ENCODE measurements at regions not wholly inside any gene's neighbourhood (a gene's known extent, or its start where the extent isn't known, plus 50 kb on each side); places are given as distances from the start of the nearest gene placed in this dataset.
"Not testable (repeated sequence)": the region's sequence is repeated elsewhere in the genome, so short reads cannot be mapped to it uniquely, and the experiment has no call there.

- not testable (repeated sequence) for H3K9me3 ChIP-seq (ENCODE audit: control insufficient read depth in 3 of 3, low read length in 3 of 3); H3K4me3 ChIP-seq (ENCODE audit: low read length in 3 of 3); H3K9ac ChIP-seq (ENCODE audit: low read depth in 1 of 3, low read length in 3 of 3); H3K36me3 ChIP-seq (ENCODE audit: control insufficient read depth in 3 of 3, insufficient read depth in 3 of 3, low read length in 3 of 3); H3K4me1 ChIP-seq (ENCODE audit: control insufficient read depth in 3 of 3, insufficient read depth in 3 of 3, low read length in 3 of 3); H3K27ac ChIP-seq (ENCODE audit: low read depth, low read length)
- H3K27me3 ChIP-seq (ENCODE audit: control insufficient read depth in 3 of 3, insufficient read depth in 3 of 3, low read length in 3 of 3), result peaks cover 19 to 35% (median 32%) of the 10 kb centered on the region in 3 donors
Measured at GRCh38 chr10:131823601-131824099, 77.2 kb upstream of the PPP2R2D start.

- Histone ChIP-seq H3K9ac (ENCODE audit: low read depth in 1 of 3, low read length in 3 of 3) (no peak overlapping the region), H3K4me1 (ENCODE audit: control insufficient read depth in 3 of 3, insufficient read depth in 3 of 3, low read length in 3 of 3) (no peaks in the 10 kb centered on the region), H3K4me3 (ENCODE audit: low read length in 3 of 3) (no peak overlapping the region), H3K27ac (ENCODE audit: low read depth, low read length) (no peak overlapping the region), H3K27me3 (ENCODE audit: control insufficient read depth in 3 of 3, insufficient read depth in 3 of 3, low read length in 3 of 3) (peaks cover 10 to 33% (median 27%) of the 10 kb centered on the region in 3 donors), H3K9me3 (ENCODE audit: control insufficient read depth in 3 of 3, low read length in 3 of 3) (no peaks in the 10 kb centered on the region), H3K36me3 (ENCODE audit: control insufficient read depth in 3 of 3, insufficient read depth in 3 of 3, low read length in 3 of 3) (no peaks in the 10 kb centered on the region)
Measured at GRCh38 chr10:131824371-131825149, 76.2 kb upstream of the PPP2R2D start.

- no peak overlapping the region for H3K27ac ChIP-seq (ENCODE audit: low read depth, low read length)
- H3K27me3 ChIP-seq (ENCODE audit: control insufficient read depth in 3 of 3, insufficient read depth in 3 of 3, low read length in 3 of 3), result peaks cover 12 to 32% (median 24%) of the 10 kb centered on the region in 3 donors
- H3K4me3 ChIP-seq (ENCODE audit: low read length in 3 of 3), result no peak overlapping the region
- H3K9me3 ChIP-seq (ENCODE audit: control insufficient read depth in 3 of 3, low read length in 3 of 3), result no peaks in the 10 kb centered on the region
- no peaks in the 10 kb centered on the region for H3K36me3 ChIP-seq (ENCODE audit: control insufficient read depth in 3 of 3, insufficient read depth in 3 of 3, low read length in 3 of 3)
- H3K9ac ChIP-seq (ENCODE audit: low read depth in 1 of 3, low read length in 3 of 3), result no peak overlapping the region
- H3K4me1 ChIP-seq (ENCODE audit: control insufficient read depth in 3 of 3, insufficient read depth in 3 of 3, low read length in 3 of 3), result no peaks in the 10 kb centered on the region
Measured at GRCh38 chr10:131825150-131825848, 75.5 kb upstream of the PPP2R2D start.

- Histone ChIP-seq H3K27me3 (ENCODE audit: control insufficient read depth in 3 of 3, insufficient read depth in 3 of 3, low read length in 3 of 3) (peaks cover 16 to 35% (median 28%) of the 10 kb centered on the region in 3 donors), H3K9me3 (ENCODE audit: control insufficient read depth in 3 of 3, low read length in 3 of 3) (no peaks in the 10 kb centered on the region), H3K4me3 (ENCODE audit: low read length in 3 of 3) (no peak overlapping the region), H3K4me1 (ENCODE audit: control insufficient read depth in 3 of 3, insufficient read depth in 3 of 3, low read length in 3 of 3) (no peaks in the 10 kb centered on the region), H3K9ac (ENCODE audit: low read depth in 1 of 3, low read length in 3 of 3) (no peak overlapping the region), H3K36me3 (ENCODE audit: control insufficient read depth in 3 of 3, insufficient read depth in 3 of 3, low read length in 3 of 3) (no peaks in the 10 kb centered on the region), H3K27ac (ENCODE audit: low read depth, low read length) (no peak overlapping the region)
Measured at GRCh38 chr10:131825960-131826650, 74.7 kb upstream of the PPP2R2D start.

- no peaks in the 10 kb centered on the region for H3K9me3 ChIP-seq (ENCODE audit: control insufficient read depth in 3 of 3, low read length in 3 of 3)
- no peaks in the 10 kb centered on the region for H3K36me3 ChIP-seq (ENCODE audit: control insufficient read depth in 3 of 3, insufficient read depth in 3 of 3, low read length in 3 of 3)
- H3K4me3 ChIP-seq (ENCODE audit: low read length in 3 of 3), result no peak overlapping the region
- no peaks in the 10 kb centered on the region for H3K4me1 ChIP-seq (ENCODE audit: control insufficient read depth in 3 of 3, insufficient read depth in 3 of 3, low read length in 3 of 3)
- no peak overlapping the region for H3K9ac ChIP-seq (ENCODE audit: low read depth in 1 of 3, low read length in 3 of 3)
- peaks cover 13 to 38% (median 25%) of the 10 kb centered on the region in 3 donors for H3K27me3 ChIP-seq (ENCODE audit: control insufficient read depth in 3 of 3, insufficient read depth in 3 of 3, low read length in 3 of 3)
- H3K27ac ChIP-seq (ENCODE audit: low read depth, low read length), result no peak overlapping the region
Measured at GRCh38 chr10:131829156-131829930, 71.5 kb upstream of the PPP2R2D start.

- no peak overlapping the region for H3K9ac ChIP-seq (ENCODE audit: low read depth in 1 of 3, low read length in 3 of 3)
- peaks cover 8 to 30% (median 25%) of the 10 kb centered on the region in 3 donors for H3K27me3 ChIP-seq (ENCODE audit: control insufficient read depth in 3 of 3, insufficient read depth in 3 of 3, low read length in 3 of 3)
Measured at GRCh38 chr10:131830446-131831130, 70.2 kb upstream of the PPP2R2D start.

GRCh38 chr10:131831561-131831960, 69.2 kb upstream of the PPP2R2D start:
- Histone ChIP-seq H3K4me1 (ENCODE audit: control insufficient read depth in 3 of 3, insufficient read depth in 3 of 3, low read length in 3 of 3) (no peaks in the 10 kb centered on the region), H3K9ac (ENCODE audit: low read depth in 1 of 3, low read length in 3 of 3) (no peak overlapping the region), H3K27me3 (ENCODE audit: control insufficient read depth in 3 of 3, insufficient read depth in 3 of 3, low read length in 3 of 3) (peaks cover 8 to 26% (median 21%) of the 10 kb centered on the region in 3 donors), H3K4me3 (ENCODE audit: low read length in 3 of 3) (no peak overlapping the region), H3K36me3 (ENCODE audit: control insufficient read depth in 3 of 3, insufficient read depth in 3 of 3, low read length in 3 of 3) (no peaks in the 10 kb centered on the region), H3K9me3 (ENCODE audit: control insufficient read depth in 3 of 3, low read length in 3 of 3) (no peaks in the 10 kb centered on the region), H3K27ac (ENCODE audit: low read depth, low read length) (no peak overlapping the region)

More at GRCh38 chr10:131830446-131831130, 70.2 kb upstream of the PPP2R2D start:
- Histone ChIP-seq H3K4me3 (ENCODE audit: low read length in 3 of 3) (no peak overlapping the region), H3K36me3 (ENCODE audit: control insufficient read depth in 3 of 3, insufficient read depth in 3 of 3, low read length in 3 of 3) (no peaks in the 10 kb centered on the region), H3K4me1 (ENCODE audit: control insufficient read depth in 3 of 3, insufficient read depth in 3 of 3, low read length in 3 of 3) (no peaks in the 10 kb centered on the region), H3K9me3 (ENCODE audit: control insufficient read depth in 3 of 3, low read length in 3 of 3) (no peaks in the 10 kb centered on the region), H3K27ac (ENCODE audit: low read depth, low read length) (no peak overlapping the region)

GRCh38 chr10:131832056-131832685, 68.6 kb upstream of the PPP2R2D start:
- no peak overlapping the region for H3K9ac ChIP-seq (ENCODE audit: low read depth in 1 of 3, low read length in 3 of 3)
- H3K9me3 ChIP-seq (ENCODE audit: control insufficient read depth in 3 of 3, low read length in 3 of 3), result no peaks in the 10 kb centered on the region
- no peak overlapping the region for H3K27ac ChIP-seq (ENCODE audit: low read depth, low read length)
- H3K4me3 ChIP-seq (ENCODE audit: low read length in 3 of 3), result no peak overlapping the region
- no peaks in the 10 kb centered on the region for H3K4me1 ChIP-seq (ENCODE audit: control insufficient read depth in 3 of 3, insufficient read depth in 3 of 3, low read length in 3 of 3)
- H3K36me3 ChIP-seq (ENCODE audit: control insufficient read depth in 3 of 3, insufficient read depth in 3 of 3, low read length in 3 of 3), result no peaks in the 10 kb centered on the region
- H3K27me3 ChIP-seq (ENCODE audit: control insufficient read depth in 3 of 3, insufficient read depth in 3 of 3, low read length in 3 of 3), result peaks cover 8 to 25% (median 21%) of the 10 kb centered on the region in 3 donors

- no peaks in the 10 kb centered on the region for H3K4me1 ChIP-seq (ENCODE audit: control insufficient read depth in 3 of 3, insufficient read depth in 3 of 3, low read length in 3 of 3)
- H3K36me3 ChIP-seq (ENCODE audit: control insufficient read depth in 3 of 3, insufficient read depth in 3 of 3, low read length in 3 of 3), result no peaks in the 10 kb centered on the region
- H3K27me3 ChIP-seq (ENCODE audit: control insufficient read depth in 3 of 3, insufficient read depth in 3 of 3, low read length in 3 of 3), result peaks cover 8 to 25% (median 21%) of the 10 kb centered on the region in 3 donors
- no peak overlapping the region for H3K4me3 ChIP-seq (ENCODE audit: low read length in 3 of 3)
- H3K27ac ChIP-seq (ENCODE audit: low read depth, low read length), result no peak overlapping the region
- no peaks in the 10 kb centered on the region for H3K9me3 ChIP-seq (ENCODE audit: control insufficient read depth in 3 of 3, low read length in 3 of 3)
- no peak overlapping the region for H3K9ac ChIP-seq (ENCODE audit: low read depth in 1 of 3, low read length in 3 of 3)
Measured at GRCh38 chr10:131833013-131833412, 67.8 kb upstream of the PPP2R2D start.
